ENCODE measurements at regions not wholly inside any gene's neighbourhood (a gene's known extent, or its start where the extent isn't known, plus 50 kb on each side); places are given as distances from the start of the nearest gene placed in this dataset.

GRCh38 chr12:85440271-85440670 is 160.3 kb downstream of the ALX1 start:
- TF ChIP-seq RAD21 (CRISPR knock-in tag; conservative IDR thresholded peaks at IDR 0.05 in 1 of 2, IDR thresholded peaks at IDR 0.05 in 1 of 2) (no peak), CREBBP (IDR thresholded peaks at IDR 0.05; ENCODE audit: low read depth, low read length) (no peak), NFYB (IDR thresholded peaks at IDR 0.05; ENCODE audit: extremely low read depth, insufficient read length) (no peak)
- TF ChIP-seq, protein P1, sequence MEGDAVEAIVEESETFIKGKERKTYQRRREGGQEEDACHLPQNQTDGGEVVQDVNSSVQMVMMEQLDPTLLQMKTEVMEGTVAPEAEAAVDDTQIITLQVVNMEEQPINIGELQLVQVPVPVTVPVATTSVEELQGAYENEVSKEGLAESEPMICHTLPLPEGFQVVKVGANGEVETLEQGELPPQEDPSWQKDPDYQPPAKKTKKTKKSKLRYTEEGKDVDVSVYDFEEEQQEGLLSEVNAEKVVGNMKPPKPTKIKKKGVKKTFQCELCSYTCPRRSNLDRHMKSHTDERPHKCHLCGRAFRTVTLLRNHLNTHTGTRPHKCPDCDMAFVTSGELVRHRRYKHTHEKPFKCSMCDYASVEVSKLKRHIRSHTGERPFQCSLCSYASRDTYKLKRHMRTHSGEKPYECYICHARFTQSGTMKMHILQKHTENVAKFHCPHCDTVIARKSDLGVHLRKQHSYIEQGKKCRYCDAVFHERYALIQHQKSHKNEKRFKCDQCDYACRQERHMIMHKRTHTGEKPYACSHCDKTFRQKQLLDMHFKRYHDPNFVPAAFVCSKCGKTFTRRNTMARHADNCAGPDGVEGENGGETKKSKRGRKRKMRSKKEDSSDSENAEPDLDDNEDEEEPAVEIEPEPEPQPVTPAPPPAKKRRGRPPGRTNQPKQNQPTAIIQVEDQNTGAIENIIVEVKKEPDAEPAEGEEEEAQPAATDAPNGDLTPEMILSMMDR (IDR thresholded peaks at IDR 0.05 in 2 of 3, conservative IDR thresholded peaks at IDR 0.05 in 1 of 3; ENCODE audit: insufficient read depth in 2 of 3, low read depth in 1 of 3, low read length in 3 of 3): no peak

Measured in K562 (cell line).